ENCODE measurements at regions not wholly inside any gene's neighbourhood (a gene's known extent, or its start where the extent isn't known, plus 50 kb on each side); places are given as distances from the start of the nearest gene placed in this dataset.

- TF ChIP-seq CTCF (IDR thresholded peaks at IDR 0.05) (no peak), POLR2A (IDR thresholded peaks at IDR 0.05) (no peak)
Measured at GRCh38 chr5:110242950-110243349, 483.5 kb downstream of the TMEM232 start.
